ENCODE measurements at regions not wholly inside any gene's neighbourhood (a gene's known extent, or its start where the extent isn't known, plus 50 kb on each side); places are given as distances from the start of the nearest gene placed in this dataset.

GRCh38 chr3:21954709-21955108 is 203.7 kb upstream of the ZNF385D start:
- H4K20me1 ChIP-seq (ENCODE audit: low read length): no peaks in the 10 kb centered on the region
- ATAC-seq (peak; percentile 66), DNase-seq (peak; percentile 61)
- 0 out of 2 replicates have a peak, but pooled peaks cover 6% of the 10 kb centered on the region for H3K9me2 ChIP-seq (replicated peaks; ENCODE audit: low read length)
- POLR2A ChIA-PET (ENCODE audit: unreplicated experiment): no interaction called here
- CTCF ChIA-PET: no interaction called here
- no peaks in the 10 kb centered on the region for H3K79me2 ChIP-seq (ENCODE audit: low read length)
- H3K9ac ChIP-seq (ENCODE audit: low read length): no peak overlapping the region
- H3K36me3 ChIP-seq (ENCODE audit: low read depth, low read length): no peaks in the 10 kb centered on the region
- peak overlapping the region; percentile 10; the same call in 1 of the 2 replicates for H2AFZ ChIP-seq (ENCODE audit: low read length)
- no peaks in the 10 kb centered on the region for H3K27me3 ChIP-seq (ENCODE audit: low read length)
- H3K9me3 ChIP-seq (ENCODE audit: low read length): no peaks in the 10 kb centered on the region
- intact Hi-C loops (cut with micrococcal nuclease): no loop called here
- H3K4me3 ChIP-seq (ENCODE audit: low read length): no peak overlapping the region
- peaks cover 11% of the 10 kb centered on the region; the same call in 1 of the 2 replicates for H3K4me1 ChIP-seq (ENCODE audit: insufficient read depth, low read length)
- no peak overlapping the region for H3K4me2 ChIP-seq (ENCODE audit: low read length)
- TF ChIP-seq EZH2 (IDR thresholded peaks at IDR 0.05; ENCODE audit: low read length, unreplicated experiment) (no peak), EZH2phosphoT487 (IDR thresholded peaks at IDR 0.05; ENCODE audit: borderline replicate concordance, low read length) (no peak)
- TF ChIP-seq, protein P1, sequence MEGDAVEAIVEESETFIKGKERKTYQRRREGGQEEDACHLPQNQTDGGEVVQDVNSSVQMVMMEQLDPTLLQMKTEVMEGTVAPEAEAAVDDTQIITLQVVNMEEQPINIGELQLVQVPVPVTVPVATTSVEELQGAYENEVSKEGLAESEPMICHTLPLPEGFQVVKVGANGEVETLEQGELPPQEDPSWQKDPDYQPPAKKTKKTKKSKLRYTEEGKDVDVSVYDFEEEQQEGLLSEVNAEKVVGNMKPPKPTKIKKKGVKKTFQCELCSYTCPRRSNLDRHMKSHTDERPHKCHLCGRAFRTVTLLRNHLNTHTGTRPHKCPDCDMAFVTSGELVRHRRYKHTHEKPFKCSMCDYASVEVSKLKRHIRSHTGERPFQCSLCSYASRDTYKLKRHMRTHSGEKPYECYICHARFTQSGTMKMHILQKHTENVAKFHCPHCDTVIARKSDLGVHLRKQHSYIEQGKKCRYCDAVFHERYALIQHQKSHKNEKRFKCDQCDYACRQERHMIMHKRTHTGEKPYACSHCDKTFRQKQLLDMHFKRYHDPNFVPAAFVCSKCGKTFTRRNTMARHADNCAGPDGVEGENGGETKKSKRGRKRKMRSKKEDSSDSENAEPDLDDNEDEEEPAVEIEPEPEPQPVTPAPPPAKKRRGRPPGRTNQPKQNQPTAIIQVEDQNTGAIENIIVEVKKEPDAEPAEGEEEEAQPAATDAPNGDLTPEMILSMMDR (conservative IDR thresholded peaks at IDR 0.05; ENCODE audit: low read depth, low read length): no peak
- H3K27ac ChIP-seq (ENCODE audit: low read length): no peak overlapping the region
- no peaks in the 10 kb centered on the region for H3F3A ChIP-seq (ENCODE audit: low read length, unreplicated experiment)
- BruUV-seq (replicated peaks): no TSS peak

GRCh38 chr3:21955406-21955805 is 204.4 kb upstream of the ZNF385D start:
- Histone ChIP-seq H3K79me2 (ENCODE audit: low read length) (no peaks in the 10 kb centered on the region), H3K36me3 (ENCODE audit: low read depth, low read length) (no peaks in the 10 kb centered on the region), H3K9ac (ENCODE audit: low read length) (no peak overlapping the region), H3K4me1 (ENCODE audit: insufficient read depth, low read length) (peaks cover 11% of the 10 kb centered on the region; the same call in 1 of the 2 replicates), H3K27me3 (ENCODE audit: low read length) (no peaks in the 10 kb centered on the region), H3K4me2 (ENCODE audit: low read length) (no peak overlapping the region), H3F3A (ENCODE audit: low read length, unreplicated experiment) (no peaks in the 10 kb centered on the region), H3K9me3 (ENCODE audit: low read length) (no peaks in the 10 kb centered on the region), H3K27ac (ENCODE audit: low read length) (no peak overlapping the region), H3K4me3 (ENCODE audit: low read length) (no peak overlapping the region), H3K9me2 (replicated peaks; ENCODE audit: low read length) (0 out of 2 replicates have a peak, but pooled peaks cover 6% of the 10 kb centered on the region), H4K20me1 (ENCODE audit: low read length) (no peaks in the 10 kb centered on the region), H2AFZ (ENCODE audit: low read length) (no peak overlapping the region)
- ChIA-PET CTCF (no interaction called here), POLR2A (ENCODE audit: unreplicated experiment) (no interaction called here)
- DNase-seq (no peak), ATAC-seq (no peak)
- intact Hi-C loops (cut with micrococcal nuclease): no loop called here
- TF ChIP-seq EZH2 (IDR thresholded peaks at IDR 0.05; ENCODE audit: low read length, unreplicated experiment) (no peak), EZH2phosphoT487 (IDR thresholded peaks at IDR 0.05; ENCODE audit: borderline replicate concordance, low read length) (no peak)
- TF ChIP-seq, protein P1 (conservative IDR thresholded peaks at IDR 0.05; ENCODE audit: low read depth, low read length): no peak
- no TSS peak for BruUV-seq (replicated peaks)

DNA sequence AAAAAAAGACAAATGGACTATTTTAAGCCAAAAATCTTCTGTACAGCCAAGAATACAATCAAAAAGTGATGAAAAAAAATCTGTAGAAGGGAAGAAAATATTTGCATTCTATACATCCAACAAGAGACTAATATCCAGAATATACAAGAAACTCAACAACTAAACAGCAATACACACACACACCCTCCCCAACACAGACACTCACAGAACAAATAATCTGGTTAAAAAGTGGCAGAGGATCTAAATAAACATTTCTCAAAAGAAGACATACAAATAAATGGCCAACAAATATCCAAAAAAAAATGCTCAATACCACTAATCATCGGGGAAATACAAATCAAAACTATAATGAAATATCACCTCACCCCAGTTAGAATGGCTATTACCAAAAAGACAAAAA is 209.0 kb upstream of the ZNF385D start:
- Histone ChIP-seq H3K27ac (ENCODE audit: low read length) (no peak overlapping the region), H3K27me3 (ENCODE audit: low read length) (no peaks in the 10 kb centered on the region), H3K9me2 (replicated peaks; ENCODE audit: low read length) (no peaks in the 10 kb centered on the region), H4K20me1 (ENCODE audit: low read length) (no peaks in the 10 kb centered on the region), H3K79me2 (ENCODE audit: low read length) (no peaks in the 10 kb centered on the region), H3K36me3 (ENCODE audit: low read depth, low read length) (no peaks in the 10 kb centered on the region), H3K9me3 (ENCODE audit: low read length) (no peaks in the 10 kb centered on the region), H3F3A (ENCODE audit: low read length, unreplicated experiment) (no peaks in the 10 kb centered on the region), H3K9ac (ENCODE audit: low read length) (no peak overlapping the region), H3K4me2 (ENCODE audit: low read length) (no peak overlapping the region), H2AFZ (ENCODE audit: low read length) (no peak overlapping the region), H3K4me3 (ENCODE audit: low read length) (no peak overlapping the region), H3K4me1 (ENCODE audit: insufficient read depth, low read length) (peaks cover 15% of the 10 kb centered on the region)
- no TSS peak for BruUV-seq (replicated peaks)
- no peak for TF ChIP-seq EZH2phosphoT487 (IDR thresholded peaks at IDR 0.05; ENCODE audit: borderline replicate concordance, low read length)
- TF ChIP-seq EZH2 (IDR thresholded peaks at IDR 0.05; ENCODE audit: low read length, unreplicated experiment): no peak
- TF ChIP-seq, protein P1 (conservative IDR thresholded peaks at IDR 0.05; ENCODE audit: low read depth, low read length): no peak
- POLR2A ChIA-PET (ENCODE audit: unreplicated experiment): no interaction called here
- ATAC-seq (no peak), DNase-seq (no peak)
- intact Hi-C loops (cut with micrococcal nuclease): no loop called here
- CTCF ChIA-PET: no interaction called here
